ENCODE measurements at regions not wholly inside any gene's neighbourhood (a gene's known extent, or its start where the extent isn't known, plus 50 kb on each side); places are given as distances from the start of the nearest gene placed in this dataset.
"Not testable (repeated sequence)": the region's sequence is repeated elsewhere in the genome, so short reads cannot be mapped to it uniquely, and the experiment has no call there.

GRCh38 chrX:143378851-143379250 lies 138.4 kb downstream of the SPANXN3 start:
- H3K9me3 Mint-ChIP-seq = peaks cover 47% of the 10 kb centered on the region
- DNase-seq = no peak
- no peaks in the 10 kb centered on the region for H3K4me1 Mint-ChIP-seq
- H3K27ac Mint-ChIP-seq = no peak overlapping the region
- H3K27me3 Mint-ChIP-seq (ENCODE audit: low read depth, poor library complexity) = no peaks in the 10 kb centered on the region
- no peak overlapping the region for H3K4me3 Mint-ChIP-seq
- peaks cover 6% of the 10 kb centered on the region for H3K36me3 Mint-ChIP-seq (ENCODE audit: low read depth)
- TF ChIP-seq CTCF (IDR thresholded peaks at IDR 0.05) = no peak

GRCh38 chrX:143363419-143363818 lies 153.9 kb downstream of the SPANXN3 start:
- Mint-ChIP-seq H3K4me1 (no peaks in the 10 kb centered on the region), H3K27ac (no peak overlapping the region), H3K36me3 (ENCODE audit: low read depth) (no peaks in the 10 kb centered on the region), H3K27me3 (ENCODE audit: low read depth, poor library complexity) (peaks cover 4% of the 10 kb centered on the region), H3K9me3 (peaks cover 43% of the 10 kb centered on the region), H3K4me3 (no peak overlapping the region)
- DNase-seq = no peak
- no peak for TF ChIP-seq CTCF (IDR thresholded peaks at IDR 0.05)

DNA sequence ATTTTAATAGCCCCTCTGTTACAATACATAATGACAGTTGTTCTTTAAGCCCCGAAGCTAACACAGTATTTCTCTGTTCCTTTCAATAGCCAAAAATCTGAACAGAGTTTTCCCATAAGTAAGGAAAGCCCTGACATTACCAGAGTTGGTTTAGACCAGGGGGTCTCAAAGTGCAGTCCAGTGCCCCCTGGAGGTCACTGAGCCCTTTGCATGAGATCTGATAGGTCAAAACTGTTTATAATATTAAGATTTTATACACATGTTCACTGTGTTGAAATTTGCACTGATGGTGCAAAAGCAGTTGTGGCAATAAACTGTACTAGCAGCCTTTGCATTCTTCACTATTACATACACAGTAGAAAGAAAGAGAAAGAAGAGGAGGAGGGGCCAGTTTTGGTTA lies 177.1 kb downstream of the SPANXN3 start:
- no peak for TF ChIP-seq CTCF (IDR thresholded peaks at IDR 0.05)

GRCh38 chrX:143336261-143336660 lies 181.0 kb downstream of the SPANXN3 start:
- H3K9me3 Mint-ChIP-seq = peaks cover 21% of the 10 kb centered on the region
- no peak overlapping the region for H3K4me3 Mint-ChIP-seq
- peaks cover 2% of the 10 kb centered on the region for H3K27me3 Mint-ChIP-seq (ENCODE audit: low read depth, poor library complexity)
- H3K36me3 Mint-ChIP-seq (ENCODE audit: low read depth) = no peaks in the 10 kb centered on the region
- no peaks in the 10 kb centered on the region for H3K4me1 Mint-ChIP-seq
- TF ChIP-seq CTCF (IDR thresholded peaks at IDR 0.05) = no peak
- DNase-seq = no peak
- no peak overlapping the region for H3K27ac Mint-ChIP-seq

More for the DNA sequence above, 177.1 kb downstream of the SPANXN3 start:
- Mint-ChIP-seq H3K4me1 (no peaks in the 10 kb centered on the region), H3K27me3 (ENCODE audit: low read depth, poor library complexity) (peaks cover 2% of the 10 kb centered on the region), H3K4me3 (no peak overlapping the region), H3K27ac (no peak overlapping the region), H3K9me3 (peaks cover 27% of the 10 kb centered on the region), H3K36me3 (ENCODE audit: low read depth) (no peaks in the 10 kb centered on the region)
- DNase-seq = no peak

GRCh38 chrX:143319526-143319925 lies 197.7 kb downstream of the SPANXN3 start:
- H3K9me3 Mint-ChIP-seq = peaks cover 47% of the 10 kb centered on the region
- H3K4me3 Mint-ChIP-seq = no peak overlapping the region
- H3K27ac Mint-ChIP-seq = no peak overlapping the region

GRCh38 chrX:143318857-143319256 lies 198.4 kb downstream of the SPANXN3 start:
- H3K9me3 Mint-ChIP-seq = peaks cover 50% of the 10 kb centered on the region
- not testable (repeated sequence) for DNase-seq; H3K4me1 Mint-ChIP-seq; H3K4me3 Mint-ChIP-seq; H3K27me3 Mint-ChIP-seq (ENCODE audit: low read depth, poor library complexity); H3K27ac Mint-ChIP-seq; H3K36me3 Mint-ChIP-seq (ENCODE audit: low read depth)

More at GRCh38 chrX:143319526-143319925, 197.7 kb downstream of the SPANXN3 start:
- no peaks in the 10 kb centered on the region for H3K27me3 Mint-ChIP-seq (ENCODE audit: low read depth, poor library complexity)
- DNase-seq = no peak
- no peaks in the 10 kb centered on the region for H3K36me3 Mint-ChIP-seq (ENCODE audit: low read depth)
- H3K4me1 Mint-ChIP-seq = no peaks in the 10 kb centered on the region
- TF ChIP-seq CTCF (IDR thresholded peaks at IDR 0.05) = no peak

All from nephron progenitor cell (in vitro differentiated cells).